ENCODE measurements at regions not wholly inside any gene's neighbourhood (a gene's known extent, or its start where the extent isn't known, plus 50 kb on each side); places are given as distances from the start of the nearest gene placed in this dataset.

- DNase-seq = no peak
- H3K36me3 ChIP-seq (replicated peaks; ENCODE audit: control insufficient read depth, insufficient read depth, low read length) = no peaks in the 10 kb centered on the region
- no peaks in the 10 kb centered on the region for H3K27me3 ChIP-seq (ENCODE audit: control insufficient read depth, insufficient read depth, low read length)
- H3K4me3 ChIP-seq (ENCODE audit: insufficient read depth, low read depth, low read length) = no peak overlapping the region
Measured at GRCh38 chr6:165082636-165083035, 226.8 kb downstream of the C6orf118 start.

- Histone ChIP-seq H3K4me3 (ENCODE audit: insufficient read depth, low read depth, low read length) (no peak overlapping the region), H3K27me3 (ENCODE audit: control insufficient read depth, insufficient read depth, low read length) (no peaks in the 10 kb centered on the region), H3K36me3 (replicated peaks; ENCODE audit: control insufficient read depth, insufficient read depth, low read length) (no peaks in the 10 kb centered on the region)
- DNase-seq = no peak
Measured at GRCh38 chr6:165081944-165082532, 227.4 kb downstream of the C6orf118 start.

- no peaks in the 10 kb centered on the region for H3K27me3 ChIP-seq (ENCODE audit: control insufficient read depth, insufficient read depth, low read length)
- H3K36me3 ChIP-seq (replicated peaks; ENCODE audit: control insufficient read depth, insufficient read depth, low read length) = no peaks in the 10 kb centered on the region
- DNase-seq = no peak
- H3K4me3 ChIP-seq (ENCODE audit: insufficient read depth, low read depth, low read length) = no peak overlapping the region
Measured at GRCh38 chr6:165077876-165078275, 231.5 kb downstream of the C6orf118 start.

- no peak overlapping the region for H3K4me3 ChIP-seq (ENCODE audit: insufficient read depth, low read depth, low read length)
- H3K36me3 ChIP-seq (replicated peaks; ENCODE audit: control insufficient read depth, insufficient read depth, low read length) = no peaks in the 10 kb centered on the region
- no peak for DNase-seq
- no peaks in the 10 kb centered on the region for H3K27me3 ChIP-seq (ENCODE audit: control insufficient read depth, insufficient read depth, low read length)
Measured at GRCh38 chr6:165071906-165072305, 237.5 kb downstream of the C6orf118 start.

GRCh38 chr6:165060720-165061119 is 248.7 kb downstream of the C6orf118 start:
- Histone ChIP-seq H3K36me3 (replicated peaks; ENCODE audit: control insufficient read depth, insufficient read depth, low read length) (no peaks in the 10 kb centered on the region), H3K27me3 (ENCODE audit: control insufficient read depth, insufficient read depth, low read length) (no peaks in the 10 kb centered on the region), H3K4me3 (ENCODE audit: insufficient read depth, low read depth, low read length) (no peak overlapping the region)
- no peak for DNase-seq

GRCh38 chr6:165059032-165059431 is 250.4 kb downstream of the C6orf118 start:
- H3K27me3 ChIP-seq (ENCODE audit: control insufficient read depth, insufficient read depth, low read length) = no peaks in the 10 kb centered on the region
- DNase-seq = no peak
- no peaks in the 10 kb centered on the region for H3K36me3 ChIP-seq (replicated peaks; ENCODE audit: control insufficient read depth, insufficient read depth, low read length)
- no peak overlapping the region for H3K4me3 ChIP-seq (ENCODE audit: insufficient read depth, low read depth, low read length)

GRCh38 chr6:165056292-165056691 is 253.1 kb downstream of the C6orf118 start:
- no peak for DNase-seq

GRCh38 chr6:165055231-165055630 is 254.2 kb downstream of the C6orf118 start:
- DNase-seq = no peak
- Histone ChIP-seq H3K36me3 (replicated peaks; ENCODE audit: control insufficient read depth, insufficient read depth, low read length) (no peaks in the 10 kb centered on the region), H3K4me3 (ENCODE audit: insufficient read depth, low read depth, low read length) (no peak overlapping the region), H3K27me3 (ENCODE audit: control insufficient read depth, insufficient read depth, low read length) (no peaks in the 10 kb centered on the region)

More at GRCh38 chr6:165056292-165056691, 253.1 kb downstream of the C6orf118 start:
- Histone ChIP-seq H3K36me3 (replicated peaks; ENCODE audit: control insufficient read depth, insufficient read depth, low read length) (no peaks in the 10 kb centered on the region), H3K4me3 (ENCODE audit: insufficient read depth, low read depth, low read length) (no peak overlapping the region), H3K27me3 (ENCODE audit: control insufficient read depth, insufficient read depth, low read length) (no peaks in the 10 kb centered on the region)

GRCh38 chr6:165052561-165053480 is 256.6 kb downstream of the C6orf118 start:
- no peaks in the 10 kb centered on the region; the same call in 1 of the 2 replicates for H3K27me3 ChIP-seq (ENCODE audit: control insufficient read depth, insufficient read depth, low read length)
- H3K4me3 ChIP-seq (ENCODE audit: insufficient read depth, low read depth, low read length) = no peak overlapping the region
- no peaks in the 10 kb centered on the region for H3K36me3 ChIP-seq (replicated peaks; ENCODE audit: control insufficient read depth, insufficient read depth, low read length)
- DNase-seq = no peak

GRCh38 chr6:165049362-165049761 is 260.0 kb downstream of the C6orf118 start:
- no peaks in the 10 kb centered on the region for H3K36me3 ChIP-seq (replicated peaks; ENCODE audit: control insufficient read depth, insufficient read depth, low read length)
- H3K4me3 ChIP-seq (ENCODE audit: insufficient read depth, low read depth, low read length) = no peak overlapping the region
- H3K27me3 ChIP-seq (ENCODE audit: control insufficient read depth, insufficient read depth, low read length) = no peaks in the 10 kb centered on the region; the same call in 1 of the 2 replicates
- DNase-seq = peak; percentile 49

GRCh38 chr6:165047952-165048351 is 261.5 kb downstream of the C6orf118 start:
- Histone ChIP-seq H3K4me3 (ENCODE audit: insufficient read depth, low read depth, low read length) (no peak overlapping the region), H3K36me3 (replicated peaks; ENCODE audit: control insufficient read depth, insufficient read depth, low read length) (no peaks in the 10 kb centered on the region), H3K27me3 (ENCODE audit: control insufficient read depth, insufficient read depth, low read length) (no peaks in the 10 kb centered on the region; the same call in 1 of the 2 replicates)
- DNase-seq = no peak

GRCh38 chr6:165045631-165046030 is 263.8 kb downstream of the C6orf118 start:
- Histone ChIP-seq H3K4me3 (ENCODE audit: insufficient read depth, low read depth, low read length) (no peak overlapping the region), H3K36me3 (replicated peaks; ENCODE audit: control insufficient read depth, insufficient read depth, low read length) (no peaks in the 10 kb centered on the region), H3K27me3 (ENCODE audit: control insufficient read depth, insufficient read depth, low read length) (no peaks in the 10 kb centered on the region; the same call in 1 of the 2 replicates)
- no peak for DNase-seq

GRCh38 chr6:165042912-165043311 is 266.5 kb downstream of the C6orf118 start:
- DNase-seq = peak; percentile 15
- no peaks in the 10 kb centered on the region for H3K36me3 ChIP-seq (replicated peaks; ENCODE audit: control insufficient read depth, insufficient read depth, low read length)
- no peaks in the 10 kb centered on the region for H3K27me3 ChIP-seq (ENCODE audit: control insufficient read depth, insufficient read depth, low read length)
- no peak overlapping the region for H3K4me3 ChIP-seq (ENCODE audit: insufficient read depth, low read depth, low read length)

GRCh38 chr6:165040440-165040839 is 269.0 kb downstream of the C6orf118 start:
- no peaks in the 10 kb centered on the region for H3K36me3 ChIP-seq (replicated peaks; ENCODE audit: control insufficient read depth, insufficient read depth, low read length)
- H3K27me3 ChIP-seq (ENCODE audit: control insufficient read depth, insufficient read depth, low read length) = no peaks in the 10 kb centered on the region
- no peak for DNase-seq
- no peak overlapping the region for H3K4me3 ChIP-seq (ENCODE audit: insufficient read depth, low read depth, low read length)

- H3K36me3 ChIP-seq (replicated peaks; ENCODE audit: control insufficient read depth, insufficient read depth, low read length) = no peaks in the 10 kb centered on the region
- no peaks in the 10 kb centered on the region for H3K27me3 ChIP-seq (ENCODE audit: control insufficient read depth, insufficient read depth, low read length)
- H3K4me3 ChIP-seq (ENCODE audit: insufficient read depth, low read depth, low read length) = no peak overlapping the region
- no peak for DNase-seq
Measured at GRCh38 chr6:165034271-165034741, 275.1 kb downstream of the C6orf118 start.
